Jurkat, Clone E6-1 (cell line): ENCODE measurements at regions not wholly inside any gene's neighbourhood (a gene's known extent, or its start where the extent isn't known, plus 50 kb on each side); places are given as distances from the start of the nearest gene placed in this dataset.

Experiments used
- DNase-seq: peaks from one replicate; pipeline ENCODE4 v3.0.0-alpha.2; 2011; ENCODE audit warnings: low read depth, low spot score
- H3K4me3 ChIP-seq: 2 replicates; pipeline ENCODE4 v1.5.1; 2011; ENCODE audit warnings: mild to moderate bottlenecking, low read length, control low read depth, moderate library complexity

- no peak for DNase-seq
Observed at GRCh38 chr3:180092889-180093288, 56.2 kb upstream of the PEX5L start.

GRCh38 chr3:180093535-180093934, 56.8 kb upstream of the PEX5L start:
- no peak overlapping the region for H3K4me3 ChIP-seq
- no peak for DNase-seq

More at GRCh38 chr3:180092889-180093288, 56.2 kb upstream of the PEX5L start:
- H3K4me3 ChIP-seq, result no peak overlapping the region

- no peak overlapping the region for H3K4me3 ChIP-seq
- no peak for DNase-seq
Observed at GRCh38 chr3:180097626-180098025, 60.9 kb upstream of the PEX5L start.

- no peak for DNase-seq
- no peak overlapping the region for H3K4me3 ChIP-seq
Observed at GRCh38 chr3:180102134-180102533, 65.4 kb upstream of the PEX5L start.

GRCh38 chr3:180102604-180103003, 65.9 kb upstream of the PEX5L start:
- H3K4me3 ChIP-seq, result no peak overlapping the region
- no peak for DNase-seq

- no peak for DNase-seq
- no peak overlapping the region for H3K4me3 ChIP-seq
Observed at GRCh38 chr3:180116203-180116602, 79.5 kb upstream of the PEX5L start.

- no peak for DNase-seq
- H3K4me3 ChIP-seq, result no peak overlapping the region
Observed at GRCh38 chr3:180116658-180117057, 79.9 kb upstream of the PEX5L start.

GRCh38 chr3:180117381-180118163, 80.8 kb upstream of the PEX5L start:
- DNase-seq, result no peak
- H3K4me3 ChIP-seq, result no peak overlapping the region

- no peak overlapping the region for H3K4me3 ChIP-seq
- DNase-seq, result no peak
Observed at GRCh38 chr3:180119567-180119966, 82.8 kb upstream of the PEX5L start.

GRCh38 chr3:180123928-180124327, 87.2 kb upstream of the PEX5L start:
- no peak for DNase-seq
- no peak overlapping the region for H3K4me3 ChIP-seq

- no peak overlapping the region for H3K4me3 ChIP-seq
- no peak for DNase-seq
Observed at GRCh38 chr3:180131169-180131568, 94.4 kb upstream of the PEX5L start.

- DNase-seq, result peak; percentile 1
- H3K4me3 ChIP-seq, result no peak overlapping the region
Observed at GRCh38 chr3:180135101-180135500, 98.4 kb upstream of the PEX5L start.

- DNase-seq, result no peak
- H3K4me3 ChIP-seq, result no peak overlapping the region
Observed at GRCh38 chr3:180138871-180139270, 102.1 kb upstream of the PEX5L start.

GRCh38 chr3:180142041-180142440, 105.3 kb upstream of the PEX5L start:
- no peak overlapping the region for H3K4me3 ChIP-seq
- no peak for DNase-seq

GRCh38 chr3:180142472-180142871, 105.7 kb upstream of the PEX5L start:
- no peak for DNase-seq
- no peak overlapping the region for H3K4me3 ChIP-seq

GRCh38 chr3:180161770-180162169, 125.0 kb upstream of the PEX5L start:
- no peak overlapping the region for H3K4me3 ChIP-seq
- DNase-seq, result no peak

- H3K4me3 ChIP-seq, result no peak overlapping the region
- no peak for DNase-seq
Observed at GRCh38 chr3:180175572-180175971, 138.8 kb upstream of the PEX5L start.

- no peak for DNase-seq
Observed at GRCh38 chr3:180176059-180176458, 139.3 kb upstream of the PEX5L start.

GRCh38 chr3:180177255-180177654, 140.5 kb upstream of the PEX5L start:
- no peak overlapping the region for H3K4me3 ChIP-seq
- DNase-seq, result no peak

More at GRCh38 chr3:180176059-180176458, 139.3 kb upstream of the PEX5L start:
- no peak overlapping the region for H3K4me3 ChIP-seq

GRCh38 chr3:180179562-180179961, 142.8 kb upstream of the PEX5L start:
- DNase-seq, result no peak
- H3K4me3 ChIP-seq, result no peak overlapping the region

- no peak for DNase-seq
- H3K4me3 ChIP-seq, result no peak overlapping the region
Observed at GRCh38 chr3:180180795-180181194, 144.1 kb upstream of the PEX5L start.
